HG02973 (cell line): ENCODE measurements at regions not wholly inside any gene's neighbourhood (a gene's known extent, or its start where the extent isn't known, plus 50 kb on each side); places are given as distances from the start of the nearest gene placed in this dataset.

ENCODE experiments used
- ATAC-seq: cut with Tn5 transposase; IDR thresholded peaks from one replicate; pipeline ENCODE4 v1.9.1; 2021; ENCODE audit warnings: moderate library complexity; ENCODE audit not compliant: unreplicated experiment

- no peak for ATAC-seq
Observed at GRCh38 chr6:126419901-126420300, 80.0 kb downstream of the CENPW start.

- no peak for ATAC-seq
Observed at GRCh38 chr6:126422912-126423311, 83.0 kb downstream of the CENPW start.

GRCh38 chr6:126427713-126428112 lies 87.8 kb downstream of the CENPW start:
- ATAC-seq: no peak

GRCh38 chr6:126429866-126430265 lies 90.0 kb downstream of the CENPW start:
- no peak for ATAC-seq

- no peak for ATAC-seq
Observed at GRCh38 chr6:126432564-126432963, 92.6 kb downstream of the CENPW start.

- ATAC-seq: no peak
Observed at GRCh38 chr6:126433927-126434326, 94.0 kb downstream of the CENPW start.

- no peak for ATAC-seq
Observed at GRCh38 chr6:126437205-126437604, 97.3 kb downstream of the CENPW start.

- ATAC-seq: no peak
Observed at GRCh38 chr6:126439040-126439439, 99.1 kb downstream of the CENPW start.

- no peak for ATAC-seq
Observed at GRCh38 chr6:126440923-126441322, 101.0 kb downstream of the CENPW start.

GRCh38 chr6:126444659-126445273 lies 104.9 kb downstream of the CENPW start:
- no peak for ATAC-seq

GRCh38 chr6:126446248-126446647 lies 106.3 kb downstream of the CENPW start:
- no peak for ATAC-seq

- no peak for ATAC-seq
Observed at GRCh38 chr6:126447367-126447766, 107.5 kb downstream of the CENPW start.

GRCh38 chr6:126461045-126461444 lies 121.1 kb downstream of the CENPW start:
- ATAC-seq: no peak

- ATAC-seq: no peak
Observed at GRCh38 chr6:126464245-126464644, 124.3 kb downstream of the CENPW start.

- no peak for ATAC-seq
Observed at GRCh38 chr6:126475449-126475848, 135.5 kb downstream of the CENPW start.

GRCh38 chr6:126477678-126478077 lies 137.8 kb downstream of the CENPW start:
- no peak for ATAC-seq

GRCh38 chr6:126480268-126480667 lies 140.4 kb downstream of the CENPW start:
- no peak for ATAC-seq

- no peak for ATAC-seq
Observed at GRCh38 chr6:126481319-126481718, 141.4 kb downstream of the CENPW start.

GRCh38 chr6:126504792-126505191 lies 164.9 kb downstream of the CENPW start:
- ATAC-seq: no peak

- no peak for ATAC-seq
Observed at GRCh38 chr6:126513198-126513597, 173.3 kb downstream of the CENPW start.

- ATAC-seq: no peak
Observed at GRCh38 chr6:126516411-126516810, 176.5 kb downstream of the CENPW start.

- no peak for ATAC-seq
Observed at GRCh38 chr6:126524811-126525326, 185.0 kb downstream of the CENPW start.

- no peak for ATAC-seq
Observed at GRCh38 chr6:126526547-126526946, 186.6 kb downstream of the CENPW start.
